Neural cell (in vitro differentiated cells): ENCODE measurements at regions not wholly inside any gene's neighbourhood (a gene's known extent, or its start where the extent isn't known, plus 50 kb on each side); places are given as distances from the start of the nearest gene placed in this dataset.

ENCODE experiments used
- H2AFZ ChIP-seq: fragments of 200-600, 300-800 bp; sonication (generic), shearing (Covaris generic); 2 replicates; pipeline ENCODE4 v1.6.0; 2014; ENCODE audit warnings: low read depth, mild to moderate bottlenecking, antibody characterized with exemption, low read length, moderate library complexity
- H3F3A ChIP-seq: fragments of 200-600 bp; shearing (Covaris generic); 2 replicates; pipeline ENCODE4 v1.6.1; 2016; ENCODE audit warnings: mild to moderate bottlenecking, moderate library complexity, mixed read lengths, antibody characterized with exemption, low read length; ENCODE audit not compliant: insufficient read depth, poor library complexity, severe bottlenecking
- H3K27ac ChIP-seq: fragments of 200-600, 300-800 bp; sonication (generic), shearing (Covaris generic); 2 replicates; pipeline ENCODE4 v1.5.1; 2014; ENCODE audit warnings: mild to moderate bottlenecking, low read length, moderate library complexity
- H3K27me3 ChIP-seq: fragments of 300-800, 200-600 bp; sonication (generic), shearing (Covaris generic); 2 replicates; pipeline ENCODE4 v1.6.0; 2014; ENCODE audit warnings: mild to moderate bottlenecking, low read depth, low read length, moderate library complexity; ENCODE audit not compliant: insufficient read depth
- H3K36me3 ChIP-seq: fragments of 300-800, 200-600 bp; sonication (generic), shearing (Covaris generic); 2 replicates; pipeline ENCODE4 v1.5.1; 2014; ENCODE audit warnings: mild to moderate bottlenecking, antibody characterized with exemption, low read length, moderate library complexity; ENCODE audit not compliant: insufficient read depth
- H3K4me2 ChIP-seq: fragments of 300-800, 200-600 bp; sonication (generic), shearing (Covaris generic); 2 replicates; pipeline ENCODE4 v1.6.0; 2014; ENCODE audit warnings: mild to moderate bottlenecking, low read length
- H3K4me3 ChIP-seq: fragments of 300-800, 200-600 bp; sonication (generic), shearing (Covaris generic); 2 replicates; pipeline ENCODE4 v1.5.1; 2014; ENCODE audit warnings: mild to moderate bottlenecking, low read length, moderate library complexity
- H3K79me2 ChIP-seq: fragments of 200-600 bp; shearing (Covaris generic); replicated peaks from 2 replicates; pipeline ENCODE4 v1.6.0; 2014; ENCODE audit warnings: mild to moderate bottlenecking, low read length, moderate library complexity; ENCODE audit not compliant: insufficient read depth
- H3K9ac ChIP-seq: fragments of 300-800, 200-600 bp; sonication (generic), shearing (Covaris generic); 2 replicates; pipeline ENCODE4 v1.6.1; 2016; ENCODE audit warnings: mild to moderate bottlenecking, low read length, mixed read lengths
- H3K9me2 ChIP-seq: fragments of 200-600 bp; shearing (Covaris generic); 2 replicates; pipeline ENCODE4 v1.6.1; 2016; ENCODE audit warnings: mild to moderate bottlenecking, low read length, mixed read lengths; ENCODE audit not compliant: insufficient read depth
- H3K9me3 ChIP-seq: fragments of 200-600, 300-800 bp; sonication (generic), shearing (Covaris generic); 2 replicates; pipeline ENCODE4 v1.6.1; 2016; ENCODE audit warnings: mild to moderate bottlenecking, mixed run types, low read length, moderate library complexity, mixed read lengths
- H4K20me1 ChIP-seq: fragments of 200-600 bp; shearing (Covaris generic); 2 replicates; pipeline ENCODE4 v1.6.1; 2016; ENCODE audit warnings: mild to moderate bottlenecking, mixed run types; ENCODE audit not compliant: insufficient read depth
- EP300 ChIP-seq: fragments of 450-650 bp; conservative IDR thresholded peaks from 2 replicates; pipeline ENCODE4 v1.6.1; 2014; ENCODE audit warnings: antibody characterized with exemption, mild to moderate bottlenecking, moderate library complexity; ENCODE audit not compliant: poor library complexity, severe bottlenecking
- EZH2 ChIP-seq: fragments of 200-600, 300-800 bp; shearing (Covaris generic), sonication (generic); IDR thresholded peaks from 2 replicates; pipeline ENCODE4 v1.6.1; 2014; ENCODE audit warnings: antibody characterized with exemption, low read length, borderline replicate concordance, mild to moderate bottlenecking; ENCODE audit not compliant: insufficient read depth, poor library complexity, severe bottlenecking
- MXI1 ChIP-seq: fragments of 450-650 bp; conservative IDR thresholded peaks from 2 replicates; pipeline ENCODE4 v1.6.1; 2014; ENCODE audit warnings: antibody characterized with exemption, mild to moderate bottlenecking; ENCODE audit not compliant: poor library complexity, severe bottlenecking
- POLR2AphosphoS5 ChIP-seq: IDR thresholded peaks from 2 replicates; pipeline ENCODE4 v1.6.1; 2012
- RAD21 ChIP-seq: fragments of 450-650 bp; conservative IDR thresholded peaks from 2 replicates; pipeline ENCODE4 v1.6.1; 2014; ENCODE audit warnings: antibody characterized with exemption, mild to moderate bottlenecking, moderate library complexity
- SMC3 ChIP-seq: fragments of 450-650 bp; conservative IDR thresholded peaks from 2 replicates; pipeline ENCODE4 v1.6.1; 2014; ENCODE audit warnings: antibody characterized with exemption, mild to moderate bottlenecking, moderate library complexity; ENCODE audit not compliant: poor library complexity
- TAF1 ChIP-seq: IDR thresholded peaks from 2 replicates; pipeline ENCODE4 v1.6.1; 2012; ENCODE audit warnings: low read depth
- TF ChIP-seq, protein P1 (sequence below): IDR thresholded peaks from 2 replicates; pipeline ENCODE4 v1.6.1; 2012; ENCODE audit warnings: borderline replicate concordance
- TF ChIP-seq, protein P2 (sequence below): fragments of 450-650 bp; IDR thresholded peaks from 2 replicates; pipeline ENCODE4 v1.5.1; 2014; ENCODE audit warnings: antibody characterized with exemption, mild to moderate bottlenecking, moderate library complexity; ENCODE audit not compliant: poor library complexity, severe bottlenecking

DNA sequence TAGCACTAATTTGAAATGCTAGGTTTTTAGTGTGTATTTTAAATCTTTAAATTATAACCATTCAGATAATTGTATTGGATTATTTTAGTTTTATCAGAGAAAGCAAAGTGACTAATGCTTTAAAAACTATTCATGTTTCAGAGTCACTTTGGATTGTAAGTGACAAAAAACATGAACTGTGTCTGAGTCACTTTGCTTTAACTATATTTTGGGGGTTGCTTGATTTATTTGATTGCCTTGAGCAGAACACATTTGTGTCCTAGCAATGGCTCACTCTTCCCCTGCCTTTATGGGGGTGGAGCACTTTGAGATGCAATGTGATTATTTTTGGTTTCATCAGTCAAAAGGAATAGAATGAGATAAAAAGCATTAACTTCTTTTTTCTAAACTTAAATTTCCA lies 188.4 kb upstream of the ARX start:
- Histone ChIP-seq H4K20me1 (no peaks in the 10 kb centered on the region), H2AFZ (no peak overlapping the region), H3K4me3 (no peak overlapping the region), H3F3A (no peaks in the 10 kb centered on the region), H3K9me2 (no peaks in the 10 kb centered on the region), H3K36me3 (no peaks in the 10 kb centered on the region), H3K27ac (no peak overlapping the region), H3K4me2 (no peak overlapping the region), H3K9me3 (no peaks in the 10 kb centered on the region), H3K27me3 (no peaks in the 10 kb centered on the region), H3K9ac (no peak overlapping the region), H3K79me2 (no peaks in the 10 kb centered on the region)
- no peak for TF ChIP-seq TAF1
- TF ChIP-seq POLR2AphosphoS5 = no peak
- no peak for TF ChIP-seq EZH2
- no peak for TF ChIP-seq EP300
- TF ChIP-seq RAD21 = no peak
- no peak for TF ChIP-seq MXI1
- TF ChIP-seq, protein P1, sequence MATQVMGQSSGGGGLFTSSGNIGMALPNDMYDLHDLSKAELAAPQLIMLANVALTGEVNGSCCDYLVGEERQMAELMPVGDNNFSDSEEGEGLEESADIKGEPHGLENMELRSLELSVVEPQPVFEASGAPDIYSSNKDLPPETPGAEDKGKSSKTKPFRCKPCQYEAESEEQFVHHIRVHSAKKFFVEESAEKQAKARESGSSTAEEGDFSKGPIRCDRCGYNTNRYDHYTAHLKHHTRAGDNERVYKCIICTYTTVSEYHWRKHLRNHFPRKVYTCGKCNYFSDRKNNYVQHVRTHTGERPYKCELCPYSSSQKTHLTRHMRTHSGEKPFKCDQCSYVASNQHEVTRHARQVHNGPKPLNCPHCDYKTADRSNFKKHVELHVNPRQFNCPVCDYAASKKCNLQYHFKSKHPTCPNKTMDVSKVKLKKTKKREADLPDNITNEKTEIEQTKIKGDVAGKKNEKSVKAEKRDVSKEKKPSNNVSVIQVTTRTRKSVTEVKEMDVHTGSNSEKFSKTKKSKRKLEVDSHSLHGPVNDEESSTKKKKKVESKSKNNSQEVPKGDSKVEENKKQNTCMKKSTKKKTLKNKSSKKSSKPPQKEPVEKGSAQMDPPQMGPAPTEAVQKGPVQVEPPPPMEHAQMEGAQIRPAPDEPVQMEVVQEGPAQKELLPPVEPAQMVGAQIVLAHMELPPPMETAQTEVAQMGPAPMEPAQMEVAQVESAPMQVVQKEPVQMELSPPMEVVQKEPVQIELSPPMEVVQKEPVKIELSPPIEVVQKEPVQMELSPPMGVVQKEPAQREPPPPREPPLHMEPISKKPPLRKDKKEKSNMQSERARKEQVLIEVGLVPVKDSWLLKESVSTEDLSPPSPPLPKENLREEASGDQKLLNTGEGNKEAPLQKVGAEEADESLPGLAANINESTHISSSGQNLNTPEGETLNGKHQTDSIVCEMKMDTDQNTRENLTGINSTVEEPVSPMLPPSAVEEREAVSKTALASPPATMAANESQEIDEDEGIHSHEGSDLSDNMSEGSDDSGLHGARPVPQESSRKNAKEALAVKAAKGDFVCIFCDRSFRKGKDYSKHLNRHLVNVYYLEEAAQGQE = no peak
- TF ChIP-seq SMC3 = no peak
- TF ChIP-seq, protein P2, sequence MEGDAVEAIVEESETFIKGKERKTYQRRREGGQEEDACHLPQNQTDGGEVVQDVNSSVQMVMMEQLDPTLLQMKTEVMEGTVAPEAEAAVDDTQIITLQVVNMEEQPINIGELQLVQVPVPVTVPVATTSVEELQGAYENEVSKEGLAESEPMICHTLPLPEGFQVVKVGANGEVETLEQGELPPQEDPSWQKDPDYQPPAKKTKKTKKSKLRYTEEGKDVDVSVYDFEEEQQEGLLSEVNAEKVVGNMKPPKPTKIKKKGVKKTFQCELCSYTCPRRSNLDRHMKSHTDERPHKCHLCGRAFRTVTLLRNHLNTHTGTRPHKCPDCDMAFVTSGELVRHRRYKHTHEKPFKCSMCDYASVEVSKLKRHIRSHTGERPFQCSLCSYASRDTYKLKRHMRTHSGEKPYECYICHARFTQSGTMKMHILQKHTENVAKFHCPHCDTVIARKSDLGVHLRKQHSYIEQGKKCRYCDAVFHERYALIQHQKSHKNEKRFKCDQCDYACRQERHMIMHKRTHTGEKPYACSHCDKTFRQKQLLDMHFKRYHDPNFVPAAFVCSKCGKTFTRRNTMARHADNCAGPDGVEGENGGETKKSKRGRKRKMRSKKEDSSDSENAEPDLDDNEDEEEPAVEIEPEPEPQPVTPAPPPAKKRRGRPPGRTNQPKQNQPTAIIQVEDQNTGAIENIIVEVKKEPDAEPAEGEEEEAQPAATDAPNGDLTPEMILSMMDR = no peak

DNA sequence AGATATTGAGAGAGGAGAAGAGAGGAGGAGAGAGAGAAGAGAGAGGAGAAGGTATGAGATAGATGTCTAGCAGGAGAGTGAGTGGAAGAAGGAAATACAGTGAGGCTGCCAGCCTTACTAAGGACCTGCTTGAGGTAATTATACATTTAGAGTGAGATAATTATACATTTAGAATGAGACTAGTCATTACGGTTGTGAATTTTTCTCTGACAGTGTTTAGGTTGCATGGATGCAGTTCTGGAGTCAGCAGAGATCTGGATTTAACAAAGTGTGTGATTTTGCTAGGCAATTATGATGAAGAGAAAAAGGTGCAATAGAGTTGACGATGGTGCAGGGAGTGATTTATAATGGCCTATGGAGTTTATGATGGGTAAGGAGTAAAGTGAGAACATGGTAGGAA lies 187.1 kb upstream of the ARX start:
- no peaks in the 10 kb centered on the region for H3K79me2 ChIP-seq
- no peaks in the 10 kb centered on the region for H3K27me3 ChIP-seq
- H4K20me1 ChIP-seq = no peaks in the 10 kb centered on the region
- no peaks in the 10 kb centered on the region for H3K36me3 ChIP-seq
- no peaks in the 10 kb centered on the region for H3F3A ChIP-seq
- no peak overlapping the region for H3K27ac ChIP-seq
- TF ChIP-seq TAF1 = no peak
- TF ChIP-seq, protein P1 = no peak
- no peak for TF ChIP-seq MXI1
- TF ChIP-seq EP300 = no peak
- TF ChIP-seq EZH2 = no peak
- no peak for TF ChIP-seq SMC3
- TF ChIP-seq POLR2AphosphoS5 = no peak
- no peak for TF ChIP-seq RAD21
- TF ChIP-seq, protein P2 = no peak
- no peaks in the 10 kb centered on the region for H3K9me3 ChIP-seq
- no peaks in the 10 kb centered on the region for H3K9me2 ChIP-seq
- no peak overlapping the region for H3K4me3 ChIP-seq
- no peak overlapping the region for H3K9ac ChIP-seq
- no peak overlapping the region for H3K4me2 ChIP-seq
- H2AFZ ChIP-seq = no peak overlapping the region
